GM19455 (cell line): ENCODE measurements at regions not wholly inside any gene's neighbourhood (a gene's known extent, or its start where the extent isn't known, plus 50 kb on each side); places are given as distances from the start of the nearest gene placed in this dataset.

Experiments
- ATAC-seq: cut with Tn5 transposase; IDR thresholded peaks from one replicate; pipeline ENCODE4 v1.9.1; 2021; ENCODE audit not compliant: unreplicated experiment

- no peak for ATAC-seq
Observed at GRCh38 chr10:128418819-128419218, 292.6 kb upstream of the MKI67 start.

GRCh38 chr10:128419466-128420019, 293.3 kb upstream of the MKI67 start:
- ATAC-seq = no peak

GRCh38 chr10:128420623-128421022, 294.4 kb upstream of the MKI67 start:
- no peak for ATAC-seq

GRCh38 chr10:128421371-128422160, 295.3 kb upstream of the MKI67 start:
- no peak for ATAC-seq

DNA sequence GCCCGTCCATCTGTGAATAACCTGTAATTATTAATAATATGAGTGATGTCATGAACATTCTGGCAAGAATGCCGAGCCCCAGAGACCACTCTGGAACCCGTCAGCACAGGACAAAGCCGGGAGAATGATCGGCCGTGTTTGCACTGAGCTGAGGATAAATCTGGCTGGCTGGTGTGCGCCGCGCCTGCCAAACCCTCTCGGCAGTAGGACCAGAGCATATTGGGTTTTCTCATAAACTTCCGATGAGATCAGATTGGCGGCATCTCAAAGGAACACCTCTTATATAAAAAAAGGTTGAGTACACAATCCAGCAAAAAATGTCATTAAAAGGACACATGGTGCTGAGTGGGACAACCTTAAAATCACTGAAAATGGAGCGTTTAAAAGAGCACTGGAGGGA, 296.0 kb upstream of the MKI67 start:
- ATAC-seq = no peak

- ATAC-seq = no peak
Observed at GRCh38 chr10:128422999-128423398, 296.8 kb upstream of the MKI67 start.

- no peak for ATAC-seq
Observed at GRCh38 chr10:128429321-128429720, 303.1 kb upstream of the MKI67 start.

DNA sequence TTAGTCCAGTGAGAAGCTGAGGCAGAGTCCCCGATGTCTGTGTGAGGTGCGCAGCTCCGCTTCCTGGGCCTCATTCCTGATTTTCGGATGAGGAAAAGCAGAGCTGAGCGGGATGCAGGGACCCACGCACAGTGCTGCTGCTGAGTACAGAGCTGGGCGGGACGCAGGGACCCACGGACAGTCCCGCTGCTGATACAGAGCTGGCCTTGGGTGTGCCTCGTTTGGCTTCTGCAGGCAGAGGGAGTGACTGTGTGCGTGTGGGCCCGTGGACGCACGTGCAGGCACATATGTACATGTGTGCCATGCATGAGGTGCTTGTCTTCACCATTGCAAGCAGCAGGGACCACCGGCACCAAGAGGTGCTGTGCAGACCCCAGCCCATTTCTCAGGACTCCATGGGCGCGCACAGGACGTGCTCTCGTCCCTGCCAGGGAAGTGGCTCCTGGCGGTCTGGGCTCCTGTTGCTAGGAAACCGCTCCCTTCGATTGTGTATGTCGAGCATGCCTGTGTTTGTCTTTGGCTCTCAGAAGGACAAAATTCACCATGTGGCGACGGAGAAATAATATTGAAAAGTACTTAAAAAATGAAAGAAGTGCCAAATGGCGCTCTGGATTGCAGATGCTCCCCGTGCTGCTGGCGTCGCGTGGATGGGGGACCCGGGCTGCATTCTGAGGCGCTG, 303.8 kb upstream of the MKI67 start:
- ATAC-seq = no peak

DNA sequence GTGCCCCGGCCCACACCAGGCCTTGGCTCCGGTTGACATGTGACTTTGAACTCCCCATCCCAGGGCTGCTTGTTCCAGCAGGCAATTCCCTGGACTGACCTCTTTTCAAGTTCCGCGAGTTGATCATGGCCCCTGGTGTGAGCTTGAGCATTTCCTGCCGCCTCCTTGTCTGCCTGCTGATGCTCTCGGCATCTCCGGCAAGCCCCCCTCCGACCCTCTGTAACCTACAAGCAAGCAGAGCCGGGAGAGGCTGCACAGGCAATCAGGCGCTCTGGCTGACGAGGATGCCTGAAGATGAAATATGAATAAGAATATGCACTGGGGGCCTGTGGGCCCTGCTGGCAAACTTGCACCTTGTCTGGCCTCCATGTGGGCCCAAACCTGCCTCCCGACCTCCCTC, 304.9 kb upstream of the MKI67 start:
- ATAC-seq = no peak

DNA sequence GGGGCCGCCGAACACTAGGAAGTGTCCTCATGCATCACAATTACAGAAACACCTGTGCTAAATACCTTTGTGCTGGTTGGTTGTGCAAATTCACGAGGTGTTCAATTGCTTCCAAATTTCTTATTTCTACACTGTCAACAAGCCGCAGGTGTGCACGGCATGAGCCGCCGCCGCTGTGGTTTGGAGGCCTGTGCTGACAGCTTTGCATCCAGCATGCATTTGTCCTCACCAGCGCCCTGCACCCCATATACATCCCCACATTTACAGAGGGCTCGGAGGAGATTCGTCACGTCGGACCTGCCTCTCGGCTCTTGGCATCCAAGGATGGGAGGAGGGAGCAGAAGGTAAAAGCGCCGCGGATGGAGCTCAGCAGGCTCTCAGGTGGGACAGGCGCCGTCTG, 305.3 kb upstream of the MKI67 start:
- ATAC-seq = no peak

GRCh38 chr10:128432011-128432410, 305.8 kb upstream of the MKI67 start:
- no peak for ATAC-seq

DNA sequence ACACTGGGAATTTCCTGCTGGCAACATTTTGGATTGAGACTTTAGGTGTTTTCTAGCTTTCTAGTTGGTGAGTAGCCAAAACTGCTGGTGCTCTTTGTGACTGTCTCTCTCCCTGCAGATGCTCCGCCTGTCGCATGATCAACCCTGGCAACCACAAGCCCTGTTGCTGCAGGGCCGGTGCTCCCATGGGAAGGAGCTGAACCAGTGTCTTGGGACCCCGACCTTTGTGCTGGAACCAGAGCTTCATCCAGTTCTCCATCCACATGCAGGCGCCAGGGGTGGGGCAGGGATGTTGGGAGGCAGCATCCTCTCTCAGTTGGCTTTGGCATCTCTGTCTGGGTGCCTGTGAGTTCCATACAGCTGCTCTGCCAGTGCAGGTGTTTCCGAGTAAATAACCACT, 306.2 kb upstream of the MKI67 start:
- ATAC-seq = no peak

- no peak for ATAC-seq
Observed at GRCh38 chr10:128435811-128436210, 309.6 kb upstream of the MKI67 start.

- no peak for ATAC-seq
Observed at GRCh38 chr10:128437786-128438345, 311.6 kb upstream of the MKI67 start.

DNA sequence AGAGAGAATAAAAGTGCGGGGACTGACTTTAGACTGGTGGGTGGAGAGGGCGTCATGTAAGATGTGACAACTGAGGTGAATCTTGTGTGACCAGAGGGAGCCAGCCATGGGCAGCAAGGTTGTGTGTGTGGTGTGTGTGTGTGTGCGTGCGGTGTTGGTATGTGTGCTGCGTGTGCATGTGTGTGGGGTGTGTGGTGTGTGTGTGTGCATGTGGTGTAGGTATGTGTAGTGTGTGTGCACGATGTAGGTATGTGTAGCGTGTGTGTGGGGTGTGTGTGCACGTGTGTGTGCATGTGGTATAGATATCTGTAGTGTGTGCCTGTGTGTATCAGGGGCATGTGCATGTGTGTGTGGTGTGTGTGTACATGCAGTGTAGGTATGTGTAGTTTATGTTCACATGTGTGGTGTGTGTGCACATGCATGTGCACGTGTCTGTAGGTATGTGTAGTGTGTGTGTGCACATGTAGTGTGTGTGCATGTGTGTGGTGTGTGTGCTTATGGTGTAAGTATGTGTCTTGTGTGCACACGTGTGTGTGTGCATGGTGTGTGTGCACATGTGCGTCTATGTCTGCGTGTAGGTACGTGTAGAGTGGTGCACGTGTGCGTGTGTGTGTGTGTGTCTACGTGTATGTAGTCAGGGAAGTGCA, 312.3 kb upstream of the MKI67 start:
- no peak for ATAC-seq

DNA sequence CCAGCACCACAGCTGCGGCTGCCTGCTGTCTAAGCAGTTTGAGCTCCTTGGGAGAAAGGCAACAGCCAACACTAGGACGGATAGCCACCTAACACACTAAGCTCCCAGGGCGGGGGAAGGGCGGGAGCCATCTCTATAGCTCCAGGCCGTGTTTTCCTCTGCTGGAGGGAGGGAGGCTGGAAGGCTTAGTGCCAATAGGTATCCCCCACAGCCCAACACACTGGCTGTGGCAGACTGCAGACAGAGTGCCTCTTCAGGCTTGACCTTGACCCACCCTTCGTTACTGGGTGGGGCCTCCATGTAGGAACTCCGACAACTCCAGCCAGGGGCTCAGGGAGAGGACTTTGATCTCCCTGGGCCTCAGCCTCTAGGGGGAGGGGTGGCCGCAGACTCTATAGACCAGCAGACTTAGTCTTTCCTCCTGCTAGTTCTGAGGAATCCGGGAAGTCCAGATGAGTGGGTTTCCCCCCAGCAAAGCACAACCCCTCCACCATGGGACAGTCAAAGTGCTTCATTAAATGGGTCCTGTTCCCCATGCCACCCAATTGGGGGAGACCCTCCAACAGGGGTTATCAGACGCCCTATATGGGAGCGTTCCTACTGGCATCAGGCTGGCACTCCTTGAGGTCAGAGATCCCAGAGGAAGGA, 314.4 kb upstream of the MKI67 start:
- ATAC-seq = no peak

- ATAC-seq = no peak
Observed at GRCh38 chr10:128443925-128444518, 317.8 kb upstream of the MKI67 start.

GRCh38 chr10:128448796-128449195, 322.6 kb upstream of the MKI67 start:
- ATAC-seq = no peak

DNA sequence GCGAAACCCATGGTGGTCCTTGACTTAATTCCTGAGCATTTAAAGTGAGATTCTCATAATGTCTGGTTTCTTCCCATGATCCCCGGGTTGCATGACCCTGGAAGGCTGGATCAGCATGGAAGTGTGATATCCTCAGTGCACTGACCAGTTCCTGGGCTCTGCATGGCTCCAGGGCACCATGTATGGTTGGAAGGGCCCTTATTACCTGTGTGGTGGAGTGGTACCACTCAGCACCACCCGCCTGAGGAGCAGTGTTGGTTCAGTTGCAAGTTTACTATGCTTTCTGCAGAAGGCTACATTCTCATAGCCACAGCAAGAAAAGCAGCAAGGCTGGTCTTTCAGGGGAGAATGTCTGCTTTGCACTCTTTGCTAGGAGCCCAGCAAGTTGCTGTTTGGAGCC, 325.7 kb upstream of the MKI67 start:
- no peak for ATAC-seq

GRCh38 chr10:128456271-128456670, 330.0 kb upstream of the MKI67 start:
- ATAC-seq = no peak

DNA sequence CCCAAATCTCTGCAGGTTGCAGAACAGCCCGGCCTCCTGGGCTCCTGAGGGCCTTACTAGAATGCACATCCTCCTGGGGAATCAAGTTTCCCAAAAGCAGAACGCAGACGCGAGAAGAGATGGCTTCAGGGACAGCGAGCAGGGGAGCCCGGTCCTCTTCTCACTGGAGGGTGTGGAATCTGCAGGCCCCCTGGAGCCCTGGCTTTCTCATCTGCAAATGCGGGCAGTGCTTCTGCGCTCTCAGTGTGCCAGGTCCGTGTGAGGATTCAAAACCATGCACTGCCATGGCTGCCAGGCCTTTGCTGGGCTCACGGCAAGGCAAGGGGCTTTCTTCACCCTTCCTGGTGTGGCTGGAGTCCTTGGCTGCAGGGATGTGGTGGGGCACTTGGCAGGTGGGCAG, 330.9 kb upstream of the MKI67 start:
- ATAC-seq = no peak
